Osteoblast (primary cell): ENCODE measurements at regions not wholly inside any gene's neighbourhood (a gene's known extent, or its start where the extent isn't known, plus 50 kb on each side); places are given as distances from the start of the nearest gene placed in this dataset.

ENCODE experiments used
- DNase-seq: peaks from one replicate; pipeline ENCODE4 v3.0.0; 2011; ENCODE audit warnings: low spot score, mixed read lengths; ENCODE audit not compliant: insufficient read length; ENCODE audit errors: missing footprints
- H2AFZ ChIP-seq: 2 replicates; pipeline ENCODE4 v1.6.0; 2011; ENCODE audit warnings: mild to moderate bottlenecking, low read length
- H3K27ac ChIP-seq: 2 replicates; pipeline ENCODE4 v1.5.1; 2011; ENCODE audit warnings: mild to moderate bottlenecking, low read depth, low read length, moderate library complexity
- H3K27me3 ChIP-seq: 2 replicates; pipeline ENCODE4 v1.6.0; 2012; ENCODE audit warnings: mild to moderate bottlenecking, control low read depth, inconsistent platforms, low read length, moderate library complexity; ENCODE audit not compliant: insufficient read depth
- H3K36me3 ChIP-seq: 2 replicates; pipeline ENCODE4 v1.5.1; 2011; ENCODE audit warnings: mild to moderate bottlenecking, low read length, control low read depth, moderate library complexity; ENCODE audit not compliant: insufficient read depth
- H3K4me1 ChIP-seq: 2 replicates; pipeline ENCODE4 v1.5.1; 2011; ENCODE audit warnings: mild to moderate bottlenecking, low read length, control low read depth, moderate library complexity; ENCODE audit not compliant: insufficient read depth
- H3K4me2 ChIP-seq: 2 replicates; pipeline ENCODE4 v1.6.0; 2011; ENCODE audit warnings: mild to moderate bottlenecking, low read length; ENCODE audit not compliant: insufficient read depth
- H3K4me3 ChIP-seq: fragments of 200-600 bp; sonication (generic); 3 replicates; pipeline ENCODE4 v1.5.1; 2012; ENCODE audit warnings: mild to moderate bottlenecking, low read length, inconsistent platforms; ENCODE audit not compliant: insufficient read depth
- H3K79me2 ChIP-seq: 2 replicates; pipeline ENCODE4 v1.6.0; 2012; ENCODE audit warnings: mild to moderate bottlenecking, low read length, control low read depth, inconsistent platforms; ENCODE audit not compliant: insufficient read depth
- H3K9me3 ChIP-seq: 2 replicates; pipeline ENCODE4 v1.5.1; 2011; ENCODE audit warnings: low read depth, low read length, control low read depth
- H4K20me1 ChIP-seq: 2 replicates; pipeline ENCODE4 v1.6.0; 2012; ENCODE audit warnings: mild to moderate bottlenecking, low read length, control low read depth; ENCODE audit not compliant: insufficient read depth
- CTCF ChIP-seq: IDR thresholded peaks from 2 replicates; pipeline ENCODE4 v1.5.1; 2011; ENCODE audit warnings: mild to moderate bottlenecking, low read depth, low read length, moderate library complexity; ENCODE audit errors: extremely low read depth

GRCh38 chr5:118199801-118200200 lies 788.5 kb downstream of the DTWD2 start:
- Histone ChIP-seq H3K4me3 (no peak overlapping the region), H3K36me3 (no peaks in the 10 kb centered on the region), H3K27me3 (no peaks in the 10 kb centered on the region), H3K27ac (no peak overlapping the region), H3K4me1 (no peaks in the 10 kb centered on the region), H3K9me3 (peaks cover 2% of the 10 kb centered on the region), H4K20me1 (no peaks in the 10 kb centered on the region), H2AFZ (no peak overlapping the region), H3K4me2 (no peak overlapping the region), H3K79me2 (no peaks in the 10 kb centered on the region)
- TF ChIP-seq CTCF = no peak
- DNase-seq = no peak

GRCh38 chr5:118196229-118196628 lies 792.1 kb downstream of the DTWD2 start:
- no peak for TF ChIP-seq CTCF
- H3K79me2 ChIP-seq = no peaks in the 10 kb centered on the region
- H3K36me3 ChIP-seq = no peaks in the 10 kb centered on the region
- no peaks in the 10 kb centered on the region for H3K4me1 ChIP-seq
- H3K27me3 ChIP-seq = no peaks in the 10 kb centered on the region
- H3K27ac ChIP-seq = no peak overlapping the region
- H3K4me2 ChIP-seq = no peak overlapping the region
- H3K4me3 ChIP-seq = no peak overlapping the region
- no peaks in the 10 kb centered on the region for H3K9me3 ChIP-seq
- H4K20me1 ChIP-seq = no peaks in the 10 kb centered on the region
- DNase-seq = no peak
- H2AFZ ChIP-seq = no peak overlapping the region

GRCh38 chr5:118195211-118195610 lies 793.1 kb downstream of the DTWD2 start:
- no peak overlapping the region for H3K27ac ChIP-seq
- no peak overlapping the region for H3K4me3 ChIP-seq
- no peak overlapping the region for H3K4me2 ChIP-seq
- DNase-seq = no peak
- no peak for TF ChIP-seq CTCF
- H3K27me3 ChIP-seq = no peaks in the 10 kb centered on the region
- H3K36me3 ChIP-seq = no peaks in the 10 kb centered on the region
- no peak overlapping the region for H2AFZ ChIP-seq
- H3K79me2 ChIP-seq = no peaks in the 10 kb centered on the region
- no peaks in the 10 kb centered on the region for H4K20me1 ChIP-seq
- no peaks in the 10 kb centered on the region for H3K4me1 ChIP-seq
- no peaks in the 10 kb centered on the region for H3K9me3 ChIP-seq

GRCh38 chr5:118193194-118193905 lies 795.0 kb downstream of the DTWD2 start:
- H3K9me3 ChIP-seq = no peaks in the 10 kb centered on the region
- no peaks in the 10 kb centered on the region for H3K4me1 ChIP-seq
- TF ChIP-seq CTCF = no peak
- no peak overlapping the region for H3K4me3 ChIP-seq
- no peak overlapping the region for H2AFZ ChIP-seq
- H3K27ac ChIP-seq = no peak overlapping the region
- H3K36me3 ChIP-seq = no peaks in the 10 kb centered on the region
- H3K4me2 ChIP-seq = no peak overlapping the region
- no peaks in the 10 kb centered on the region for H3K79me2 ChIP-seq
- no peaks in the 10 kb centered on the region for H3K27me3 ChIP-seq
- no peak for DNase-seq
- no peaks in the 10 kb centered on the region for H4K20me1 ChIP-seq
